Endodermal cell (in vitro differentiated cells): ENCODE measurements at regions not wholly inside any gene's neighbourhood (a gene's known extent, or its start where the extent isn't known, plus 50 kb on each side); places are given as distances from the start of the nearest gene placed in this dataset.
A peak's percentile ranks its signal among the peaks of the same experiment; 100 is the strongest.

Experiments used
- DNase-seq: peaks from one replicate; pipeline ENCODE4 v3.0.0-alpha.2; 2017
- H3K27ac ChIP-seq: 2 replicates; pipeline ENCODE4 v1.5.1; 2013; ENCODE audit warnings: mild to moderate bottlenecking, low read depth, low read length, moderate library complexity
- H3K27me3 ChIP-seq: 2 replicates; pipeline ENCODE4 v1.6.1; 2013; ENCODE audit warnings: mild to moderate bottlenecking, low read length, moderate library complexity; ENCODE audit not compliant: insufficient read depth, control insufficient read depth, poor library complexity, severe bottlenecking
- H3K36me3 ChIP-seq: 2 replicates; pipeline ENCODE4 v1.7.0; 2013; ENCODE audit warnings: mild to moderate bottlenecking, low read length, moderate library complexity; ENCODE audit not compliant: control insufficient read depth, insufficient read depth
- H3K4me1 ChIP-seq: one replicate; pipeline ENCODE4 v1.7.0; 2013; ENCODE audit warnings: low read length; ENCODE audit not compliant: control insufficient read depth, insufficient read depth
- H3K4me3 ChIP-seq: 2 replicates; pipeline ENCODE4 v1.5.1; 2013; ENCODE audit warnings: mild to moderate bottlenecking, low read length, moderate library complexity
- H3K9ac ChIP-seq: 2 replicates; pipeline ENCODE4 v1.6.1; 2013; ENCODE audit warnings: mild to moderate bottlenecking, low read length, moderate library complexity; ENCODE audit not compliant: poor library complexity, severe bottlenecking; ENCODE audit errors: extremely low read depth
- H3K9me3 ChIP-seq: 2 replicates; pipeline ENCODE4 v1.6.1; 2013; ENCODE audit warnings: mild to moderate bottlenecking, low read length, moderate library complexity; ENCODE audit not compliant: control insufficient read depth
- H3K27ac Mint-ChIP-seq: 2 replicates; pipeline ENCODE4 v1.8.0; 2020; ENCODE audit warnings: mixed read lengths
- H3K27me3 Mint-ChIP-seq: 2 replicates; pipeline ENCODE4 v1.8.0; 2021; ENCODE audit warnings: mild to moderate bottlenecking, mixed read lengths; ENCODE audit not compliant: insufficient read depth
- H3K36me3 Mint-ChIP-seq: 2 replicates; pipeline ENCODE4 v1.8.0; 2020; ENCODE audit warnings: low read depth, mixed read lengths
- H3K4me1 Mint-ChIP-seq: 2 replicates; pipeline ENCODE4 v1.8.0; 2020; ENCODE audit warnings: mixed read lengths
- H3K4me3 Mint-ChIP-seq: 2 replicates; pipeline ENCODE4 v1.8.0; 2020; ENCODE audit warnings: mild to moderate bottlenecking, moderate library complexity, mixed read lengths
- H3K9me3 Mint-ChIP-seq: 2 replicates; pipeline ENCODE4 v1.8.0; 2020; ENCODE audit warnings: mild to moderate bottlenecking, mixed read lengths
- whole genome bisulfite sequencing, 2 experiments: methylation state at CpG; one replicate each; pipeline versions ENCODE4 v1.1.5 to v1.1.7; 2013; ENCODE audit warnings: missing lambda C conversion rate in 2 of 2, mixed read lengths in 1 of 2; ENCODE audit not compliant: insufficient coverage in 1 of 2, insufficient read length in 1 of 2; 5-methylcytosine and 5-hydroxymethylcytosine counted together
- TF ChIP-seq, protein P1 (sequence below): fragments of 200-600 bp; sonication (generic); conservative IDR thresholded peaks from 2 replicates; pipeline ENCODE4 v1.5.0; 2021; ENCODE audit warnings: antibody characterized with exemption, mild to moderate bottlenecking

- TF ChIP-seq, protein P1, sequence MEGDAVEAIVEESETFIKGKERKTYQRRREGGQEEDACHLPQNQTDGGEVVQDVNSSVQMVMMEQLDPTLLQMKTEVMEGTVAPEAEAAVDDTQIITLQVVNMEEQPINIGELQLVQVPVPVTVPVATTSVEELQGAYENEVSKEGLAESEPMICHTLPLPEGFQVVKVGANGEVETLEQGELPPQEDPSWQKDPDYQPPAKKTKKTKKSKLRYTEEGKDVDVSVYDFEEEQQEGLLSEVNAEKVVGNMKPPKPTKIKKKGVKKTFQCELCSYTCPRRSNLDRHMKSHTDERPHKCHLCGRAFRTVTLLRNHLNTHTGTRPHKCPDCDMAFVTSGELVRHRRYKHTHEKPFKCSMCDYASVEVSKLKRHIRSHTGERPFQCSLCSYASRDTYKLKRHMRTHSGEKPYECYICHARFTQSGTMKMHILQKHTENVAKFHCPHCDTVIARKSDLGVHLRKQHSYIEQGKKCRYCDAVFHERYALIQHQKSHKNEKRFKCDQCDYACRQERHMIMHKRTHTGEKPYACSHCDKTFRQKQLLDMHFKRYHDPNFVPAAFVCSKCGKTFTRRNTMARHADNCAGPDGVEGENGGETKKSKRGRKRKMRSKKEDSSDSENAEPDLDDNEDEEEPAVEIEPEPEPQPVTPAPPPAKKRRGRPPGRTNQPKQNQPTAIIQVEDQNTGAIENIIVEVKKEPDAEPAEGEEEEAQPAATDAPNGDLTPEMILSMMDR: no peak
- Histone ChIP-seq H3K9ac (no peak overlapping the region), H3K4me1 (peaks cover 12% of the 10 kb centered on the region), H3K27ac (no peak overlapping the region), H3K27me3 (no peaks in the 10 kb centered on the region), H3K36me3 (no peaks in the 10 kb centered on the region), H3K9me3 (peaks cover 21% of the 10 kb centered on the region), H3K4me3 (peak overlapping the region; percentile 2)
- no peak for DNase-seq
- whole genome bisulfite sequencing, 2 experiments: 93% methylated on average over 1 of the region's 3 CpGs; no CpG with 5 or more reads in 1 of the 2 experiments
- Mint-ChIP-seq H3K9me3 (peaks cover 17% of the 10 kb centered on the region), H3K27ac (no peak overlapping the region), H3K4me3 (no peak overlapping the region), H3K27me3 (peaks cover 2% of the 10 kb centered on the region), H3K36me3 (no peaks in the 10 kb centered on the region), H3K4me1 (peaks cover 8% of the 10 kb centered on the region)
Observed at GRCh38 chr12:42770261-42770660, 180.7 kb upstream of the PRICKLE1 start.

DNA sequence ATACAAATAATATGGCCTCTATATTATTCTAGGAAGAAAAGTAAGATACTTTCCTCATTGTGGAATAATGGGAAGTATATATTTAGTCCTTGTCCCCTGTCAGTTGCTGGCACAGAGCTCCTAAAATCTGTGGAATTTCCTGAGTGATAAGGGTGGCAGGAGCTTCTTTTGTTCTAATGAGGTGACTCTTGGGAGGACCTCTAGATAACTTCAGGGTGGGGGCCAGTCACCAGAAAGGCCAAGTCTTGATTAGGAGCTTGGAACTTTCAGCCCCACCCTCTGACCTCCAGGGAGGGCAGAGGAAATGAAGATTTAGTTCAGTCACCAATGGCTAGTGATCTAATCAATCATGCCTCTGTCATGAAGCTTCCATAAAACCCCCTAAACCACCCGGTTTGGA, 179.9 kb upstream of the PRICKLE1 start:
- Histone ChIP-seq H3K27ac (no peak overlapping the region), H3K9ac (no peak overlapping the region), H3K4me1 (peaks cover 12% of the 10 kb centered on the region), H3K36me3 (no peaks in the 10 kb centered on the region), H3K9me3 (peaks cover 21% of the 10 kb centered on the region), H3K27me3 (no peaks in the 10 kb centered on the region), H3K4me3 (peak overlapping the region; percentile 2)
- Mint-ChIP-seq H3K36me3 (no peaks in the 10 kb centered on the region), H3K4me1 (peaks cover 8% of the 10 kb centered on the region), H3K27ac (no peak overlapping the region), H3K4me3 (no peak overlapping the region), H3K27me3 (peaks cover 2% of the 10 kb centered on the region), H3K9me3 (peaks cover 17% of the 10 kb centered on the region)
- DNase-seq: no peak
- TF ChIP-seq, protein P1: no peak
- WGBS, 2 experiments: 83% methylated on average over 1 of the region's 1 CpG; no CpG with 5 or more reads in 1 of the 2 experiments

GRCh38 chr12:42767998-42768397, 178.5 kb upstream of the PRICKLE1 start:
- no peak overlapping the region for H3K27ac ChIP-seq
- no peaks in the 10 kb centered on the region for H3K27me3 ChIP-seq
- no peak overlapping the region for H3K27ac Mint-ChIP-seq
- peaks cover 13% of the 10 kb centered on the region for H3K9me3 Mint-ChIP-seq
- H3K36me3 Mint-ChIP-seq: no peaks in the 10 kb centered on the region
- H3K9me3 ChIP-seq: peaks cover 21% of the 10 kb centered on the region
- 86 to 96% methylated on average over 3 to 4 of the region's 4 CpGs for WGBS, 2 experiments
- H3K4me3 Mint-ChIP-seq: no peak overlapping the region
- peaks cover 8% of the 10 kb centered on the region for H3K4me1 Mint-ChIP-seq
- H3K9ac ChIP-seq: no peak overlapping the region
- DNase-seq: no peak
- no peak overlapping the region for H3K4me3 ChIP-seq
- H3K4me1 ChIP-seq: peaks cover 12% of the 10 kb centered on the region
- TF ChIP-seq, protein P1: no peak
- no peaks in the 10 kb centered on the region for H3K36me3 ChIP-seq
- no peaks in the 10 kb centered on the region for H3K27me3 Mint-ChIP-seq
